ENCODE measurements at regions not wholly inside any gene's neighbourhood (a gene's known extent, or its start where the extent isn't known, plus 50 kb on each side); places are given as distances from the start of the nearest gene placed in this dataset.

GRCh38 chr12:11539156-11539555 lies 110.3 kb upstream of the ETV6 start:
- Mint-ChIP-seq H3K27ac (no peak overlapping the region), H3K4me3 (no peak overlapping the region), H3K36me3 (ENCODE audit: insufficient read depth in 1 of 3, low read depth in 3 of 3) (no peaks in the 10 kb centered on the region), H3K4me1 (peaks cover 2 to 5% of the 10 kb centered on the region in 2 experiments; a peak in 2 of 4 replicates), H3K9me3 (peaks cover 0 to 5% of the 10 kb centered on the region in 2 experiments; a peak in 2 of 5 replicates), H3K27me3 (ENCODE audit: low read depth) (peaks cover 9% of the 10 kb centered on the region)
- Histone ChIP-seq H4K5ac (ENCODE audit: insufficient read length, low read depth, low read length) (no peak overlapping the region), H3K23me2 (ENCODE audit: insufficient read length, low read depth, low read length, poor library complexity, severe bottlenecking) (no peaks in the 10 kb centered on the region), H3K9ac (ENCODE audit: extremely low read depth, insufficient read length, low read length) (no peak overlapping the region), H2BK15ac (ENCODE audit: low read depth, low read length) (no peak overlapping the region), H4K20me1 (ENCODE audit: control insufficient read depth, insufficient read depth, insufficient read length) (peaks cover 2% of the 10 kb centered on the region), H4K91ac (ENCODE audit: insufficient read length, low read depth, low read length) (no peak overlapping the region), H3K4me1 (ENCODE audit: insufficient read depth, low read length) (peaks cover 2% of the 10 kb centered on the region; the same call in 1 of the 2 replicates), H3K9me3 (ENCODE audit: control insufficient read depth, low read depth, low read length) (no peaks in the 10 kb centered on the region), H2BK20ac (ENCODE audit: low read depth, low read length, poor library complexity, severe bottlenecking) (no peak overlapping the region), H2BK5ac (ENCODE audit: insufficient read length, low read length) (no peak overlapping the region), H3K27ac (ENCODE audit: insufficient read length, low read depth, low read length) (no peak overlapping the region), H3K18ac (ENCODE audit: insufficient read length, low read depth, low read length) (no peak overlapping the region), H2BK12ac (ENCODE audit: insufficient read length, low read depth, low read length) (no peak overlapping the region), H3K14ac (ENCODE audit: insufficient read depth, low read length) (no peak overlapping the region), H2AK5ac (ENCODE audit: insufficient read length, low read length) (no peak overlapping the region), H3K23ac (ENCODE audit: insufficient read length, low read depth, low read length) (no peak overlapping the region), H3K56ac (ENCODE audit: insufficient read length, low read depth, low read length) (no peak overlapping the region), H3T11ph (ENCODE audit: low read length) (no peak overlapping the region), H3K4me2 (ENCODE audit: insufficient read depth, insufficient read length, low read length) (no peak overlapping the region), H2AFZ (ENCODE audit: low read length) (no peak overlapping the region), H3K79me2 (ENCODE audit: insufficient read depth, low read length) (no peaks in the 10 kb centered on the region), H4K8ac (replicated peaks; ENCODE audit: insufficient read length, low read depth, low read length) (no peak overlapping the region), H3K79me1 (ENCODE audit: insufficient read depth, low read depth, low read length, poor library complexity, severe bottlenecking) (no peaks in the 10 kb centered on the region), H3K4ac (ENCODE audit: low read depth, low read length) (no peak overlapping the region), H2BK120ac (ENCODE audit: low read depth, low read length, poor library complexity, severe bottlenecking) (no peak overlapping the region), H3K27me3 (ENCODE audit: insufficient read depth, low read length) (no peaks in the 10 kb centered on the region; the same call in 1 of the 2 replicates)
- DNase-seq, result no peak
- WGBS (ENCODE audit: extremely low coverage, insufficient read length, low lambda C conversion rate), result no CpG with 5 or more reads among the region's 3 CpGs
- TF ChIP-seq, protein P1, sequence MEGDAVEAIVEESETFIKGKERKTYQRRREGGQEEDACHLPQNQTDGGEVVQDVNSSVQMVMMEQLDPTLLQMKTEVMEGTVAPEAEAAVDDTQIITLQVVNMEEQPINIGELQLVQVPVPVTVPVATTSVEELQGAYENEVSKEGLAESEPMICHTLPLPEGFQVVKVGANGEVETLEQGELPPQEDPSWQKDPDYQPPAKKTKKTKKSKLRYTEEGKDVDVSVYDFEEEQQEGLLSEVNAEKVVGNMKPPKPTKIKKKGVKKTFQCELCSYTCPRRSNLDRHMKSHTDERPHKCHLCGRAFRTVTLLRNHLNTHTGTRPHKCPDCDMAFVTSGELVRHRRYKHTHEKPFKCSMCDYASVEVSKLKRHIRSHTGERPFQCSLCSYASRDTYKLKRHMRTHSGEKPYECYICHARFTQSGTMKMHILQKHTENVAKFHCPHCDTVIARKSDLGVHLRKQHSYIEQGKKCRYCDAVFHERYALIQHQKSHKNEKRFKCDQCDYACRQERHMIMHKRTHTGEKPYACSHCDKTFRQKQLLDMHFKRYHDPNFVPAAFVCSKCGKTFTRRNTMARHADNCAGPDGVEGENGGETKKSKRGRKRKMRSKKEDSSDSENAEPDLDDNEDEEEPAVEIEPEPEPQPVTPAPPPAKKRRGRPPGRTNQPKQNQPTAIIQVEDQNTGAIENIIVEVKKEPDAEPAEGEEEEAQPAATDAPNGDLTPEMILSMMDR (conservative IDR thresholded peaks at IDR 0.05), result no peak
